Left ventricle myocardium inferior (tissue), 1 donor: ENCODE measurements at regions not wholly inside any gene's neighbourhood (a gene's known extent, or its start where the extent isn't known, plus 50 kb on each side); places are given as distances from the start of the nearest gene placed in this dataset.

ENCODE experiments used
- DNase-seq: peaks from one replicate; pipeline ENCODE4 v3.0.0-alpha.2; 2020
- H3K27ac ChIP-seq: fragments of 200-600 bp; replicated peaks from 2 replicates; pipeline ENCODE4 v1.8.0; 2021
- H3K27me3 ChIP-seq: fragments of 200-600 bp; 2 replicates; pipeline ENCODE4 v1.8.0; 2021; ENCODE audit warnings: low read depth
- H3K36me3 ChIP-seq: fragments of 200-600 bp; 2 replicates; pipeline ENCODE4 v1.8.0; 2021
- H3K4me1 ChIP-seq: fragments of 200-600 bp; 2 replicates; pipeline ENCODE4 v1.8.0; 2021
- H3K4me3 ChIP-seq: fragments of 200-600 bp; 2 replicates; pipeline ENCODE4 v1.8.0; 2021; ENCODE audit warnings: mild to moderate bottlenecking, moderate library complexity
- H3K9me3 ChIP-seq: fragments of 200-600 bp; replicated peaks from 2 replicates; pipeline ENCODE4 v1.8.0; 2021
- intact Hi-C: fragments of 100-400 bp; cut with micrococcal nuclease; formaldehyde crosslinking; loops from one replicate; pipeline ENCODE4 v1.11.0; 2022
- TF ChIP-seq, protein P1 (sequence below): fragments of 200-600 bp; IDR thresholded peaks from 2 replicates; pipeline ENCODE4 v1.8.0; 2021; ENCODE audit warnings: antibody characterized with exemption, mild to moderate bottlenecking, borderline replicate concordance
- donor health status: DM: no; HTN: yes; CAD: no; lungs with severe emphysema.

DNA sequence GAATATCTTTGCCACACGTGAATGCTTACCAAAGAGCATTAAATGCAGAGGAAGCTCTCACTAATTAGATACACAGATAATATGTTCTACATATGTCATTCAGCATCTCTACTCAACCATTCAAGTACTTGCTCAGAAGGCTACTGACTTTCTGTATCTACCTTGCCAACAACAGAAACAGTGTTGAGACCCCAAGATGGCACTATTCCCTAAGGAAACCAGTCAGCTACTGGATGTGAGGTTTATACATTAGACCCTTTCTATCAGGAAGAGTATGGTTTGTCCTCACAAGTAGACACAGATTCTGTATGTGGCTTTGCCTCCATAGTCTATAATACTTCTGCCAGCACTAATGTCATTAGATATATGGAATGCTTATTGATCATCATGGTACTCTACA is 443.9 kb upstream of the INTU start:
- no peaks in the 10 kb centered on the region for H3K4me1 ChIP-seq
- intact Hi-C loops = no loop called here
- TF ChIP-seq, protein P1, sequence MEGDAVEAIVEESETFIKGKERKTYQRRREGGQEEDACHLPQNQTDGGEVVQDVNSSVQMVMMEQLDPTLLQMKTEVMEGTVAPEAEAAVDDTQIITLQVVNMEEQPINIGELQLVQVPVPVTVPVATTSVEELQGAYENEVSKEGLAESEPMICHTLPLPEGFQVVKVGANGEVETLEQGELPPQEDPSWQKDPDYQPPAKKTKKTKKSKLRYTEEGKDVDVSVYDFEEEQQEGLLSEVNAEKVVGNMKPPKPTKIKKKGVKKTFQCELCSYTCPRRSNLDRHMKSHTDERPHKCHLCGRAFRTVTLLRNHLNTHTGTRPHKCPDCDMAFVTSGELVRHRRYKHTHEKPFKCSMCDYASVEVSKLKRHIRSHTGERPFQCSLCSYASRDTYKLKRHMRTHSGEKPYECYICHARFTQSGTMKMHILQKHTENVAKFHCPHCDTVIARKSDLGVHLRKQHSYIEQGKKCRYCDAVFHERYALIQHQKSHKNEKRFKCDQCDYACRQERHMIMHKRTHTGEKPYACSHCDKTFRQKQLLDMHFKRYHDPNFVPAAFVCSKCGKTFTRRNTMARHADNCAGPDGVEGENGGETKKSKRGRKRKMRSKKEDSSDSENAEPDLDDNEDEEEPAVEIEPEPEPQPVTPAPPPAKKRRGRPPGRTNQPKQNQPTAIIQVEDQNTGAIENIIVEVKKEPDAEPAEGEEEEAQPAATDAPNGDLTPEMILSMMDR = peak; percentile 32
- no peak overlapping the region for H3K4me3 ChIP-seq
- no peak overlapping the region for H3K27ac ChIP-seq
- H3K9me3 ChIP-seq = peaks cover 16% of the 10 kb centered on the region
- no peaks in the 10 kb centered on the region for H3K36me3 ChIP-seq
- no peak for DNase-seq
- H3K27me3 ChIP-seq = no peaks in the 10 kb centered on the region

GRCh38 chr4:127194281-127194680 is 438.5 kb upstream of the INTU start:
- no peaks in the 10 kb centered on the region for H3K36me3 ChIP-seq
- H3K4me1 ChIP-seq = peaks cover 10% of the 10 kb centered on the region
- H3K27ac ChIP-seq = no peak overlapping the region
- H3K27me3 ChIP-seq = no peaks in the 10 kb centered on the region
- no peak for DNase-seq
- intact Hi-C loops = no loop called here
- no peak overlapping the region for H3K4me3 ChIP-seq
- H3K9me3 ChIP-seq = peaks cover 8% of the 10 kb centered on the region
- TF ChIP-seq, protein P1 = no peak

GRCh38 chr4:127196655-127197352 is 436.0 kb upstream of the INTU start:
- intact Hi-C loops = no loop called here
- TF ChIP-seq, protein P1 = no peak
- H3K36me3 ChIP-seq = no peaks in the 10 kb centered on the region
- H3K27me3 ChIP-seq = no peaks in the 10 kb centered on the region
- H3K4me3 ChIP-seq = no peak overlapping the region
- peaks cover 17% of the 10 kb centered on the region for H3K9me3 ChIP-seq
- peak; percentile 47 for DNase-seq
- peaks cover 10% of the 10 kb centered on the region for H3K4me1 ChIP-seq
- H3K27ac ChIP-seq = peak overlapping the region; percentile 23

DNA sequence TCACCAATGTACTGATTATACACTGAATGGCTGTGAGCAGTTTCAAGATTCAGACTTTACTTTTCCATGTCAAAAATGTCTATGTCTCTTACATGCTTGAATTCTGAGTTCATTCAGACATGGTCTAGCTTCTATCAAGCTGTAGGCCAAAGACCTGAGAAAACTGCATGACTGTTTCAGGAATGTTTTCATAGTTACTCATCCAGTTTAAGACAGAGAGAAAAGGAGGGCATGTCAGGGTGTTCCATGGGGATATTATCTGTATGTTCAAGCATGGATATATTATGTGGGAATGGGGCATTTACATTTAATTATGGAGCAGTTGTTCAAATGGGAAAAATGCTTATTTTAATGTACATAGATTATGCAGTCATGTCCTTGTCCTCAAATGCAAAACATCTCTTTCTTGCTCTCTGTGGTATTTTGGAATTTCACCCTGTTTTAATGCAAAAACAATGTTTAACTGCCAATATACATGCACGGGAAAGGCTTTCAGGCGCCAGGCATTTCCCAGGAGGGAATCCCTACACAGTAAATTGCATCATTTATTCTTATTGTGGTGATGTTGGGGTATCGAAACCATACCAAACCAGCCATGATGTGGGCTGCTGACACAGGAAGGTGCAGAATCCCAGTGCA is 429.1 kb upstream of the INTU start:
- no peaks in the 10 kb centered on the region for H3K4me1 ChIP-seq
- H3K36me3 ChIP-seq = no peaks in the 10 kb centered on the region
- H3K27ac ChIP-seq = no peak overlapping the region
- H3K4me3 ChIP-seq = no peak overlapping the region
- intact Hi-C loops = no loop called here
- H3K9me3 ChIP-seq = peaks cover 15% of the 10 kb centered on the region
- DNase-seq = no peak
- TF ChIP-seq, protein P1 = no peak
- H3K27me3 ChIP-seq = no peaks in the 10 kb centered on the region

DNA sequence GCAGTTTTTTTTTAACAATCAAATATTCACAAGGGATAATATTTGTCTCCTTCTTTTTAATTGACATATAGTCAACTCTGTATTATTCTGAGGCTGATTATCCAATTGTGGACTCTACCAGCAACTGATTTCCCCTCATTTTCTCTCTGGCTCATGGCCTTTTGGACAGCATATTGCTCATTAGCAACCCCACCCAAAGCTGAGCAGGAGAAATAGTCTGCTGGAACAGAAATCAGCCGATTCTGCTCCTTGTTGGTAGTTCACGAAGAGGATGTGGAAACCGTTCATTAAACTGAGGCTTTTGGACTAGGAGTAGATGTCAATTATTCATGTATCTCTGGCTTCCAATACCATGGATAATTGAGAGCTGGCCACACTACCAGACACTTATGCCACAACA is 428.4 kb upstream of the INTU start:
- TF ChIP-seq, protein P1 = no peak
- Histone ChIP-seq H3K36me3 (no peaks in the 10 kb centered on the region), H3K4me1 (no peaks in the 10 kb centered on the region), H3K9me3 (peaks cover 9% of the 10 kb centered on the region), H3K27me3 (no peaks in the 10 kb centered on the region), H3K4me3 (no peak overlapping the region), H3K27ac (no peak overlapping the region)
- no peak for DNase-seq
- intact Hi-C loops = no loop called here
